RWPE1 (cell line): ENCODE measurements at regions not wholly inside any gene's neighbourhood (a gene's known extent, or its start where the extent isn't known, plus 50 kb on each side); places are given as distances from the start of the nearest gene placed in this dataset.

Source experiments
- CTCF ChIA-PET: fragments of 350-600 bp; sonication (Branson Sonifier 250); formaldehyde crosslinking; extraction: SDS; loops from one replicate; lab custom pipeline; 2021; lab: Yijun Ruan, JAX
- POLR2A ChIA-PET: fragments of 400-600 bp; formaldehyde crosslinking; extraction: SDS; loops from one replicate; lab custom pipeline; 2020; ENCODE audit warnings: antibody characterized with exemption; ENCODE audit not compliant: low non-redundant PET; lab: Yijun Ruan, JAX
- DNase-seq: peaks from one replicate; pipeline ENCODE4 v3.0.0; 2012; ENCODE audit warnings: low spot score
- H3K27ac ChIP-seq: fragments of 450-650 bp; 2 replicates; pipeline ENCODE4 v1.5.1; 2017
- TF ChIP-seq, protein P1 (sequence below): fragments of 450-650 bp; conservative IDR thresholded peaks from 2 replicates; pipeline ENCODE4 v1.5.1; 2017; ENCODE audit warnings: low read depth, mild to moderate bottlenecking

DNA sequence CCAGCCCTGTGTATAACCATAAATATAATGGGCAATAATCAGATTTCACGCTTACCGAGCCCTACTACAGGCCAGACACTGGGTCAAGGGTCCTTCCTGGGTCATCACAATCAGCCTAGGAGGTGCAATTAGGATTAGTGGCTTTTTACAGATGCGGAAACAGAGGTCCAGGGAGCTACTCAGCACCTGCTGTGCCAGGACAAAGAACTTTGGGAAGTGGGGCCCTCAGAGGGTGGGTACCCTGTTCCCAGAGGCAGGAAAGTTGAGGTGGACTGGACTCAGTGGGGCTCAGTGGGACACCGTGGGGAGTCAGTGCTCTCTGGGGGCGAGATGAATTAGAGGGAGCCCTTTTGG, 77.2 kb downstream of the CEBPB start:
- POLR2A ChIA-PET, result interaction anchor here (0.6 kb wide), 1 partner anchor 74 kb away, joined by 3 read pairs; no protein-coding TSS in a partner anchor
- DNase-seq, result no peak
- peak overlapping the region; percentile 72 for H3K27ac ChIP-seq
- TF ChIP-seq, protein P1, sequence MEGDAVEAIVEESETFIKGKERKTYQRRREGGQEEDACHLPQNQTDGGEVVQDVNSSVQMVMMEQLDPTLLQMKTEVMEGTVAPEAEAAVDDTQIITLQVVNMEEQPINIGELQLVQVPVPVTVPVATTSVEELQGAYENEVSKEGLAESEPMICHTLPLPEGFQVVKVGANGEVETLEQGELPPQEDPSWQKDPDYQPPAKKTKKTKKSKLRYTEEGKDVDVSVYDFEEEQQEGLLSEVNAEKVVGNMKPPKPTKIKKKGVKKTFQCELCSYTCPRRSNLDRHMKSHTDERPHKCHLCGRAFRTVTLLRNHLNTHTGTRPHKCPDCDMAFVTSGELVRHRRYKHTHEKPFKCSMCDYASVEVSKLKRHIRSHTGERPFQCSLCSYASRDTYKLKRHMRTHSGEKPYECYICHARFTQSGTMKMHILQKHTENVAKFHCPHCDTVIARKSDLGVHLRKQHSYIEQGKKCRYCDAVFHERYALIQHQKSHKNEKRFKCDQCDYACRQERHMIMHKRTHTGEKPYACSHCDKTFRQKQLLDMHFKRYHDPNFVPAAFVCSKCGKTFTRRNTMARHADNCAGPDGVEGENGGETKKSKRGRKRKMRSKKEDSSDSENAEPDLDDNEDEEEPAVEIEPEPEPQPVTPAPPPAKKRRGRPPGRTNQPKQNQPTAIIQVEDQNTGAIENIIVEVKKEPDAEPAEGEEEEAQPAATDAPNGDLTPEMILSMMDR, result no peak
- CTCF ChIA-PET, result interaction anchor here (1.0 kb wide), 2 partner anchors 42 to 89 kb away, joined by 3 to 4 read pairs; no protein-coding TSS in a partner anchor

DNA sequence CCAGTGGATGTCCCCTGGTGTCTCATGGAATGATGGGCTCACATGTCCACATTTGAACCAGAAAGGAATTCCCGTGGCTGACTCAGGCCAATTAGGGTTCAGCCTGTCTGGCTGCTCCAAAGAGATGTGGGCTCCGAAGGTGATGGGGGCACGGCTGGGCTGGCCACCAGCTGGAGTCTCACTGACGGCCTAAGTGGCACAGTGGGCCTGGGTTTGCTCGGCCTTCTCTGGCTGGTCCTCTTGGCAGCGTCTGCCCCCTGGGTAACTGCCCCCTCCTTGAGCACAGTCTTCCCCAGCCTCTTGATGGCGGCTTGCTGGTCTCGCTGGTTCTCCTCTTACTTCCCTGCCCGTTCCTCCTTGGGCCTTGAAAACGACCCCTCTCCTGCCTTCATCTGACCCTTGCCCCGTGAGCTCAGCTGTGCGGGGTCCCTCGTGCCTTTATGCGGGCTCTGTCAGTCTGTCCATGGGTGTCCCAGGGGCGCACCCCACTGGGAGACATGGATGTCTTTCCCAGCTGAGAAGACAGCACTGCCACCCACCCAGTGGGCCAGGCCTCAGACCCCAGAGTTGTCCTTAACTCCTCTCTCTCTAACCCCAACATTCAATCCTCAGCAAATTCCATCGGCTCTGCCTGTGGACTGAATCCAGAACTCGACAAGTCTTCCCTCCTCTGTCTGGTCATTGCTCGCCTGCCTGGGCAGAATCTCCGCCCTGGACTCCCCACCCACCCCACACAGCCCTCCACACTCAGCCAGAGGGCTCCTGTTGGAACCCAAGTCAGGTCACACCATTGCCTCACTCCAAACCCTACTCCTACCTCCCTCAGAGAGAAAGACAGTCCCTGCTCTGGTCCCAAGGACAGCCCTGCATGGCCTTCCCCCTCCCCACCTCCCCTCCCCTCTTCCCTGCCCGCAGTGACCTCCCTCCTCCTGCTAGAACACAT, 78.7 kb downstream of the CEBPB start:
- DNase-seq, result no peak

DNA sequence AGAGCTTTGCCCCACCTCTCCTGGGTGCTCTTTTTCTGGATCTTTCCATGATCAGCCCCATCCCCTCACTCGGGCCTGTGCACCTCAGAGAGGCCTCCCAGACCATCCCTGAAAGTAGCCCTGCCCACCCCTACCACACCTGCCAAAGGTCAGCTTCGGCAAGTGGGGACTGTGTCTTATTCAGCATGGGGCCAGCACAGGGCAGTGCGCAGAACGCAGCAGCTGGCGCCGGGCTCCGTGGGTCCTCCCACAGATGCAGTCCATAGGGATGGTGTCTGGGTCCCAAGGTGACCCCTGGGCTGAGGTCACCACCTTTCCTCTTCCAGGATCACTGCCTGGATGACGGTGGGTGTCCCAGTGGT, 79.4 kb downstream of the CEBPB start:
- TF ChIP-seq, protein P1, result no peak
- ChIA-PET CTCF (interaction anchor here (0.5 to 0.6 kb wide), 2 partner anchors 81 to 174 kb away, joined by 3 read pairs; no protein-coding TSS in a partner anchor), POLR2A (no interaction called here)
- H3K27ac ChIP-seq, result no peak overlapping the region; the same call in 1 of the 2 replicates
- no peak for DNase-seq

More for the DNA sequence above, 78.7 kb downstream of the CEBPB start:
- H3K27ac ChIP-seq, result no peak overlapping the region; the same call in 1 of the 2 replicates
- ChIA-PET POLR2A (no interaction called here), CTCF (no interaction called here)
- TF ChIP-seq, protein P1, result no peak

DNA sequence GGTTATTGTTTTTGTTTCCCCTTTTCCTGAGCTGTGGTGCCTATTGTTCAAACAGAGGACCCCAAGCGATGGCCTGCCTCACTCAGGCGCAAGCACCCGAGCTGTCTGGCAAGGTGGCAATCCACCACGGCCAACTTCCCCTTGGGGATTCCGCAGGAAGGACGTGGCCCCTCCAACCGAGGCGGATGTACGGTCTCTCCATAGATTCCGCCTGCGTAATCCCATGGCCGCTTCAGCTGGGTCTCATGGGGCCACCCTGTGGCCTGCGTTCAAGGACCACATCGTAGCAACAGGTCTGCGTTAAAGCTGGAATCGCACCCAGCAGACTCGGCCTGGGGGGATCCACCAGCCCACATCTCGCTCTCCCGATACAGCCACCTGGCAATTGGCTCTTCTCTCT, 79.9 kb downstream of the CEBPB start:
- ChIA-PET POLR2A (no interaction called here), CTCF (interaction anchor here (0.5 to 1.0 kb wide), 5 partner anchors 37 to 362 kb away, joined by 3 to 4 read pairs (median 4); no protein-coding TSS in a partner anchor)
- no peak overlapping the region for H3K27ac ChIP-seq
- no peak for DNase-seq
- TF ChIP-seq, protein P1, result no peak

DNA sequence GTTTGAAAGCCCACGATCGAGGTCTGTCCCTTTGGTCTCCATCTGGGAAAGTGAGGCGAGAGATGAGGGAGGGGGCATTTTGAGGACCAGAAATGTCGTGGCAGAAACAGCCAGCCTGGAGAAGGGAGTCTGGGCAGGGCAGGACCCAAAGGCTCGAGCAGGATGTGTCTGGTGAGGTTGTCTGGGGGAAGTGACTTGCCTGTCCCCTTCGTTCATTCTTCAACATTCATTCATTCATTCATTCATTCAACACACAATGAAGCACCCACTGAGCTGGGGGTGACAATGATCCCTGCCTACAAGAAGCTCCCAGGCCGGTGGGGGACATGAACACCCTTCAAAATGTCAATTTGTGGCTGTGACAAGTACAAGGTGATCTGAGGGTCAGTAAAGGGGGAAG, 80.5 kb downstream of the CEBPB start:
- DNase-seq, result no peak
- CTCF ChIA-PET, result interaction anchor here (0.8 to 1.0 kb wide), 4 partner anchors 11 to 150 kb away, joined by 3 to 4 read pairs (median 4); no protein-coding TSS in a partner anchor
- TF ChIP-seq, protein P1, result no peak
- POLR2A ChIA-PET, result no interaction called here
- H3K27ac ChIP-seq, result no peak overlapping the region

DNA sequence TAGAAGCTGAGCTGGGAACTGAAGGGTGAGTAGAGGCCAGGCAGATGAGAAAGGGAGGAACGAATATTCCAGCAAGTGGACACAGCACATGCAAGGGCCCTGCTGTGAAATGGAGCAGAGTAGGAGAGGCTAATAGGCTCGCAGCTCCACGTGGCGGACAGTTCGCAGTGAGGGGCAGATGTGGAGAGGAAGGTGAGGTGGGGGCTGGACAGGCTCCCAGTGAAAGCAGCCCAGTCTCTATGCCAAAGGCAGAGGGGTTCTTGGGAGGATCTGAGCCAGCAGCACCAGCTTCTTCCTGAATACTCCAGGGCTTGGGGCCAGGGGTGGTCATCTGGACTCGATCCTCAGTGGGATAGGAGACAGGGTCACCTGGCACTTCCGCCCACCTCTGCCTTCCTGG, 81.0 kb downstream of the CEBPB start:
- POLR2A ChIA-PET, result no interaction called here

More for the DNA sequence above, 81.0 kb downstream of the CEBPB start:
- CTCF ChIA-PET, result interaction anchor here (0.8 to 1.0 kb wide), 3 partner anchors 10 to 150 kb away, joined by 3 to 4 read pairs (median 3); no protein-coding TSS in a partner anchor
- DNase-seq, result no peak
- H3K27ac ChIP-seq, result no peak overlapping the region
- TF ChIP-seq, protein P1, result no peak
